ENCODE measurements at regions not wholly inside any gene's neighbourhood (a gene's known extent, or its start where the extent isn't known, plus 50 kb on each side); places are given as distances from the start of the nearest gene placed in this dataset.

DNA sequence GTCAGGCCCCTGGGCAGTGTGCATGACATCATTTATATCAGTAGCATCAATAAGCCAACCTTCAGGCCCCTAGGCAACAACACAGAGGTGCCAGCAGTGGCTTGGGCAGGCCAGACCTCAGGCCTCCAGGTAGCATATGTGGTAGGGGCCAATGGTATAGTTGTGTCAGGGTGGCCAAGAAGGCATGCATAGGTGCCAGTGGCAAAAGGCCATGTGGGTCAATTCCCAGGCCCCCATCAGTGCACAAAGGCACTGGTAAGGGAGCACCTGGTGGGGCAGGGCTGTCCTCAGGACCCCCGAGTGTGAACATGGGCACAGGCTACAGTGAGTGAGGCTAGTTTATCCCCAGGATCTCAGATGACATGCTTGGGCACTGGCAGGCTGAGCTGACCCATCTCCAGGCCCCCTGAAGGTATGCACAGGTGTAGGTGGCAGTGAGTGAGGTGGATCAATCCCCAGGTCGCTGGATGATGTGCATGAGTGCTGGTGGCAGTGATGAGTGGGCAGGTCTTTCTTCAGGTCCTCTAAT lies 244.1 kb upstream of the ZNF385D start:
- CTCF ChIA-PET (ENCODE audit: partially characterized antibody): interaction anchor here (0.6 kb wide), 1 partner anchor 98 kb away, joined by 3 read pairs; no protein-coding TSS in a partner anchor
- no peak for FAIRE-seq
- H2BK5ac ChIP-seq (ENCODE audit: low read depth, low read length): no peak overlapping the region

More for the DNA sequence above, 244.1 kb upstream of the ZNF385D start:
- Histone ChIP-seq H3K27ac (ENCODE audit: low read depth, low read length) (no peak overlapping the region), H3K36me3 (ENCODE audit: control insufficient read depth in 2 of 4, insufficient read depth in 4 of 4, low read length in 3 of 4) (no peaks in the 10 kb centered on the region), H2BK12ac (ENCODE audit: low read depth, low read length) (no peak overlapping the region), H2BK120ac (replicated peaks; ENCODE audit: low read depth, low read length) (no peak overlapping the region), H3K9me3 (ENCODE audit: insufficient read depth in 2 of 2, low read depth in 1 of 2, low read length in 1 of 2) (no peaks in the 10 kb centered on the region), H3K4me1 (replicated peaks in 1 of 4; ENCODE audit: control insufficient read depth in 3 of 4, insufficient read depth in 4 of 4, low read length in 3 of 4) (no peaks in the 10 kb centered on the region), H3K18ac (ENCODE audit: extremely low read depth, low read length) (no peak overlapping the region), H3K27me3 (replicated peaks in 1 of 4; ENCODE audit: control insufficient read depth in 3 of 4, extremely low read depth in 1 of 4, insufficient read depth in 3 of 4, low read length in 3 of 4) (no peaks in the 10 kb centered on the region), H3K56ac (replicated peaks; ENCODE audit: insufficient read length, low read depth, low read length) (no peak overlapping the region), H2AK5ac (ENCODE audit: low read depth, low read length) (no peak overlapping the region), H3K23ac (ENCODE audit: insufficient read length) (no peak overlapping the region), H4K8ac (ENCODE audit: extremely low read depth, insufficient read depth, low read length) (no peak overlapping the region), H3K23me2 (ENCODE audit: low read depth, low read length) (peaks cover 2% of the 10 kb centered on the region; the same call in 1 of the 2 replicates), H2BK15ac (ENCODE audit: low read length) (no peak overlapping the region), H4K5ac (ENCODE audit: insufficient read length, low read depth, low read length) (no peak overlapping the region), H3K9ac (replicated peaks in 1 of 4; ENCODE audit: extremely low read depth in 1 of 4, low read depth in 3 of 4, low read length in 3 of 4) (no peak overlapping the region), H4K91ac (replicated peaks; ENCODE audit: insufficient read length, low read length) (no peak overlapping the region), H4K20me1 (replicated peaks in 1 of 2; ENCODE audit: control insufficient read depth in 1 of 2, insufficient read depth in 2 of 2, low read length in 2 of 2) (no peaks in the 10 kb centered on the region), H3K4ac (replicated peaks; ENCODE audit: insufficient read length, low read depth, low read length) (no peak overlapping the region), H2AFZ (ENCODE audit: low read length) (no peak overlapping the region), H3K79me2 (ENCODE audit: control insufficient read depth in 1 of 2, insufficient read depth in 2 of 2, low read length in 2 of 2) (no peaks in the 10 kb centered on the region), H3K14ac (ENCODE audit: insufficient read length) (no peak overlapping the region), H3K79me1 (ENCODE audit: low read depth, low read length) (no peaks in the 10 kb centered on the region), H3K4me3 (ENCODE audit: extremely low read depth in 1 of 4, insufficient read depth in 2 of 4, low read depth in 3 of 4, low read length in 4 of 4) (no peak overlapping the region), H3K4me2 (ENCODE audit: insufficient read depth in 1 of 2, low read depth in 2 of 2, low read length in 2 of 2) (no peak overlapping the region), H2BK20ac (ENCODE audit: low read length) (no peak overlapping the region)
- no peak for TF ChIP-seq POLR2AphosphoS5 (IDR thresholded peaks at IDR 0.05; ENCODE audit: low read depth, low read length)
- WGBS, 2 experiments (ENCODE audit: extremely low coverage in 1 of 2, insufficient coverage in 1 of 2, insufficient read length in 1 of 2, insufficient replicate concordance in 2 of 2, low coverage in 1 of 2, low lambda C conversion rate in 2 of 2, missing lambda C conversion rate in 1 of 2): 43% methylated on average over 2 of the region's 2 CpGs; no CpG with 5 or more reads in 1 of the 2 experiments
- no peak for DNase-seq (ENCODE audit: low read depth in 1 of 2, low spot score in 2 of 2)
- POLR2A ChIA-PET (ENCODE audit: partially characterized antibody): no interaction called here

All from H1 (cell line).